Astrocyte (in vitro differentiated cells and primary cell): ENCODE measurements at regions not wholly inside any gene's neighbourhood (a gene's known extent, or its start where the extent isn't known, plus 50 kb on each side); places are given as distances from the start of the nearest gene placed in this dataset.

Experiments used
- CTCF ChIP-seq: IDR thresholded peaks from 2 replicates; pipeline ENCODE4 v1.5.1; 2011; ENCODE audit warnings: low read depth, mild to moderate bottlenecking, inconsistent platforms, low read length, moderate library complexity; ENCODE audit not compliant: insufficient read depth
- EZH2 ChIP-seq: IDR thresholded peaks from 2 replicates; pipeline ENCODE4 v1.6.1; 2012; ENCODE audit warnings: mild to moderate bottlenecking, low read length, inconsistent platforms; ENCODE audit not compliant: insufficient read depth

GRCh38 chr1:17878837-17879236, 123.7 kb downstream of the ACTL8 start:
- TF ChIP-seq CTCF (no peak), EZH2 (no peak)
